ENCODE measurements at regions not wholly inside any gene's neighbourhood (a gene's known extent, or its start where the extent isn't known, plus 50 kb on each side); places are given as distances from the start of the nearest gene placed in this dataset.

DNA sequence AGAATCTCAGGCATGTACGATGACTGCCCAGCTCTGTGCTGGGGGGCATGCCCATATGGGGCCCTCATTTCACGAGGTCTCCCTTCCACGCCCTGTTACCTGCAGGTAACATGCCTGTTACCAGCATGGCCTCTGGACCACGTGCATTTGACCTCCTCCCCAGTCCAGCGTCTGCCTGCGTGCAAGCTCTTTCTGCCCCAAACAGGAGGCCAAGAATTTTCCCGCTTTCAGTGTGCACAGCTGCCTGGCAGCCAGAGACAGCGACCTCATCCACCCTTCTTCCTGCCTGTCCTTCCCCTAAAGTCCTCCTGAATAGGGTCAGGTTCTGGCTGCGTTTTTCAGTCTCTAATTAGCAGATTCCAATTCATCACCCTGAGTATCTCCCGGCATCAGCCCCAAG is 306.5 kb upstream of the ZFHX3 start:
- DNase-seq (ENCODE audit: low spot score): no peak

DNA sequence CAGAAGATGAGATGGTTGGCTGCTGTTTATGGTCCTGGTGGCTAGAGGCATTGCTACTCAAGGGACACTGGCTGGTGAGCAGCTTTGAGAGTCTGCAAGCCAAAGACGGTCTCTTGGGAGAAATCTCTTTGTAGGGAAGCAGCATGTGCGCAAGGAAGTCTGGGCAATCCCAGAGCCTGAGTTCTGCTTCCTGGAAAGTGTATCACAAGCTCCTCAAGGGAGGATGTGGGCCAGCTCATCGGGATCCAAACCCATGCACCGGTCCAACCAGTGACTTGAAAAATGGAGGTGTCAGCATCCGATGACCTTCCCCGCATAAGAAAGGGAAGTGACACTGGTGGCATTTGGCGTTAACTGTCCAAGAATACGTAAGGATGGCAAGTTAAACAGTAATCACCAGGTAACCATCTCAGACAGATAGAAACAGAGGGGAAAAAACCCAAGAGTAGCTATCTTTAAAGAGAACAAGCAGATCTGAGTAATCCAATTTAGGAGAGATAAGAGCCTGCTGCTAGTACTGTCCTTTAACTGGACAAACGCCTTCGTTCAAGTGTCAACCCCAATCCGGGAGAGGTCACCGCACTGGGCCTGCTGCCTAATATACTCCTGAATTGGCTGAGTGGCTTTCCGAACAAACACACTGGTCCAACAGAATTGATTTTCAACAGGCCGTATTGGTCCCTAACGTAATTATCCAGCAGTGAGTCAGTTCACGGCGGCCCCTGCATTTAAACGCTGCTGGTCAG is 303.0 kb upstream of the ZFHX3 start:
- no peak for DNase-seq (ENCODE audit: low spot score)

DNA sequence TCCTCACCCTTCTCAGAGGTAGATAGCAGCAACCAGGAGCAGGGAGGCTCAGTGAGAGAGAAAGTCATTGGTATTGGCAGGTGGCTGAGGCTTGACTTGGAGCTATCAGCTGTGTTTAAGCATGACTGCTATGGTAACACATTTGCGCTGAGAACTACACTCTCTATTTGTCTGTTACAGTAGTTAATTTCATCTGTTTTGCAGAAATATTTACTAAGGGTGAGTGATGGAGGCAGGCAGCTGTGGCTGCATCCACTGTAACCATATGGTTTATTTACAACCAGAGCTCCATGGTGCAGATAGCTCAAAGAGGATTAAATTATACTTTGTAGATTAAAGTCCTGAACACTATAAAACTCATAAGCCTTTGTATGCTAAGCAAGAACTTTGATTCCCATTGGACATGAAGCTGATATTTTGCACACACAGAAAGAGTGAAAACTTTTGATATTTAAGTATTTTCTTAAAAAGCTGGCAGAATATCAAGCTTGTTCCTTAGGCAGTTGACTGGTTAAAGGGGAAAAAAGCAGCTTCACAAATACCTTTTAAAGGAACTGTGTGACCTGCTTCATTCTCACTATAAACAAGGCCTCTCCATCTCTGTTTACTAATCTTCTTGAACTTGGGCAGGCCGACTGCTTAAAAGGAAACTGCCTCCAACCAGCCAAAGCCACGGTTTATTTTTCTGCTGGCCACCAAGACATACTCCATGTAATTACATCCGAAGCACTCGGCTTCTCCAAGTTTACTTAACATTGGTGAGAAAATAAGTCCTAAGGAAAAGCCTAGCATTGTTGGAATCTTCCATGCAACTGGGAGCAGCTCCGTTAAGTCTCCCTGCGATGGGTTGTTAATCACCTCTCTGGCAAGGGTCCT is 299.8 kb upstream of the ZFHX3 start:
- no peak for DNase-seq (ENCODE audit: low spot score)

DNA sequence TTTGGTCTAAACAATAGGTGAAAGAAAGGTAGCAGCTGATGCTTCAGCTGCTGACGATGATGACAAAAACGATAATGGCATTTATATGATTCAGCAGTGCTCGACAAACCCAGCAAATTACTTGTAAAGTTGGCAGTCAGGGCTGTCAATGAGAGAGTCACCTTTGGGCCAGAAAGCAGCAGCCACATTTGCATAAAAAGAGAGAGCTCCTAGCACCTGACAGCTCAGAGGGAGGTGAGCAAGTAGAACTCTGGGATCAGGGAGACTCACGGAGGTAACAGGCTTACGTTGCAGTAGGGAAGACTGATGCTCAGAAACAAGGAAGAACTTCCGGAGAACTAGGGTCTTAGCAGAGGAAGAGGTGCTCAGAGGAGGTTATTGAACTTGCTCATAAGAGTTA is 291.9 kb upstream of the ZFHX3 start:
- DNase-seq (ENCODE audit: low spot score): no peak

DNA sequence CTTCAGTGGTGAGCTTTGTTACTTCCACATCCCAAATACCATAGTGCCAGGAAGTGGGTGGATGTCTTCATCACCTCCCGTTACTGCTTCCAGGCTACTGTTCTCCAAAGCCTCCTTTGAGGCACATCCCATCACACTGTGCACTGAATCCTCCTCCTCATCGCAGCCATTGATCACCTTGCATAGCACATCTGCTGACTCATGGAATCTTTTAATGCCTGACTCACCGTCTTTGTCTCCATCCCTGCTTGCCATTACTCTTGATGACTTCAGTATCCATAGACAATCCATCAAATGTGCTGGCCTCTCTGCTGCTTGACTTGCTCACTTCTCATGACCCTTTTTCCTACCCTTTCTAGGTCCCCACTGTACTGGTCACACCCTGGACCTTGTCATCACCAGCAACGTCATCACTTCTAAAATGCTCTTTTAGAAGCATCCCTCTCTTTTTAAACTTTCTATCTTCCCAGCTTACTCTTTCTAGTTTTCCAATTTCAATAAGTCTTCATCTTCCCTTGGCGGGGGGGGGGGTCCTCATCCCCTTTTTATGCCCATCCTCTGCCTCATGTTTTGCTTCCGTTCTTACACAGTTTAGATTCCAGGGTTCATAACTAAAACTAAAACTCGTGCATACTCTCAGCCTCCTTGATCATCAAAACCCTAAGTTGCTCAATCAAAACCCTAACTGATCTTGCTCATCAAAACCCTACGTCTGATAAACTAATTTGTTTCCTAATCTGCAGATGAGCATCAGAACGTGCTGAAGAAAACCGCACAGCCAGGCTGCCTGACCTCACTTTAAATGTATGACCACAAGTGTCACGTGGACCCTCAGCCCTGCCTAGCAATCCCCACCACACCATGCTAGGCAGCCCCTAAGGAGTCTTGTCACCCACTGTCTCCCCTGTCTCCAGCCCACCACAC is 289.7 kb upstream of the ZFHX3 start:
- no peak for DNase-seq (ENCODE audit: low spot score)

DNA sequence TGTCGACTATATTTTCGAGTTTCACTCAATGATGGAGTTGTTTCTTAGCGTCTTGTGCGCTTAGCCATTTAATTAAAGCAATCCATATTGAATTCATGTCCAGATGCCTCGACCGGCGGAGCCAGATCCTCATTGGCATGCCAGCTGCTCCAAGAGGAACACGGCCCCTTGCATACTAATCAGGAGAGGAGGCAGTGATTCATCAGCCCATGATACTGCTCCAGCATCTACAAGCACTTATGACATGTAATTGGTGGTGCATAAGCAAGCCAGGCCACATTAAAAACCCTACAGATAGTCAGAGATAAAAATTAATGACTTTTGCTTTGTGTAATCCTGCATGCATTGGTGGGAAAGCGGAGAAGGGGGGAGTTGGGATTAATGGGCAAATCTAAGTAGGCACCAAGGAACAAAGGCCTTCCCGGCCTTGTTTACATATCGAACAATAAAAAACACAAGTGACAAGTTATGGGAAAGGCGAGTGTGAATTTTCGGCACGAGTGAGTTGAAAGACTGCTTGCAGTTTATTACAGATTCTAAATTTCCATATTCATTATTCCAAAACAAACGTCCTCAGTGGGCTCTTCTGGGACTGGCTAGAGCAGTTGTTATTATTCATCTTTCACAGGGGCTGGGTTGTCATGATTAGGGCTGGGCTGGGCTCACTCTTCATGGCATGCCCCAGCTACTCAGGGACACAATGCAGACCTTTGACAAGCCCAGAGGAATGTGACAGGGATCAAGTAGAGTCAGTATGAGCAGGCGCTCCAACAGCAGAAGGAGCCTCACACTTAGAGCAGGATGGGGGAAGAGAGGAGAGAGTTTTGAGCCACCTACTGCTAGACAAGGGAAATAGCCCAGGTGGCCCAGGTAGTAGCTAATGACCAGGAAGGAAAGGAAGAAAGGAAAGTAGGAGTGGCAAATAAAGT is 281.7 kb upstream of the ZFHX3 start:
- DNase-seq (ENCODE audit: low spot score): no peak

DNA sequence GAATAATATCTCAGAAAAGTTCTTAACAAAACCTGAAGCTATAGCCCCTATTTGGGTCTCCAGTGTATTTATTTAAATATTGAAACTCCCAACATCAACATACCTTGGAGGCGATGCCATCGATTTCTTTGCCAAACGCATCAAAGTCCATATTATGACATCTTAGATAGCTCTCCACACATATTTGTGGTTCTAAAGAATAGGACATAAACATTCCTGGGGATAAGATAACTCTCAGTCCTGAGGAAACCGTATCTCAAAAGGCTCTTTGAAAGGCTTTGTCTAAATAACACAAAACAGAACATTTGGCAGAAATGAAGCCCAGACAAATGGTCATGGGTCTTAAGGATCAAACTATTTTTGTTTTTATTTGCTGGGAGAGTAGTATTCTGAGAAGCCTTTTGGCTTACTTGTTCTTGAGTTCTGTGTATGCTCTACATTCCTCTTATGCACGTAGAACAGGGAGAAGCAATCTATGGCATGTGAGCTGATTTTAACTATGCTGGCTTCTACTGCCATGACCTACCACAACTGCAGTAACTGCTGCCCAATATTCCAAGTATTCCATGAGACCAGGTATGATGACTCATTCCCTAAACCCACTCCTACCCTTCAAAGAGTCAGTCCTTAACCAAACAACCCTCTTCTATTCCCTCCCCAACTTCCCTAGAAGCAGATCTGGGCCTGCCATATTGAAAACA is 279.0 kb upstream of the ZFHX3 start:
- DNase-seq (ENCODE audit: low spot score): no peak

DNA sequence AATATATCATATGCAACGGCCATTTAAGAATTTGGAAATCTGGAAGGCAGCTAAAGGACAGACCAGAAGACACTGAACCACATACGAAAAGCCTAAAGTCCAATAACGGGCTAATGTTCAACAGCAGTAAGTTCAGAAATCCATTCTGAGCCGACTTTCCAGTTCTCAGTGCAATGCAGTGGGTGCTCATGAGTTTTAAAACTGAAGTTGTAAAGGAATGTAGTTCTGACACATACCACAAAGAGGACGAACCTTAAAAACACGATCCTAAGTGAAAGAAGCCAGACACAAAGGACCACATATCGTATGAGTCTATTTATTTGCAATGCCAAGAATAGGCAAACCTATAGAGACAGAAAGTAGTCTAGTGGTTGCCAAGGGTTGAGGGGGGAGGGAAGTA is 278.3 kb upstream of the ZFHX3 start:
- DNase-seq (ENCODE audit: low spot score): no peak

DNA sequence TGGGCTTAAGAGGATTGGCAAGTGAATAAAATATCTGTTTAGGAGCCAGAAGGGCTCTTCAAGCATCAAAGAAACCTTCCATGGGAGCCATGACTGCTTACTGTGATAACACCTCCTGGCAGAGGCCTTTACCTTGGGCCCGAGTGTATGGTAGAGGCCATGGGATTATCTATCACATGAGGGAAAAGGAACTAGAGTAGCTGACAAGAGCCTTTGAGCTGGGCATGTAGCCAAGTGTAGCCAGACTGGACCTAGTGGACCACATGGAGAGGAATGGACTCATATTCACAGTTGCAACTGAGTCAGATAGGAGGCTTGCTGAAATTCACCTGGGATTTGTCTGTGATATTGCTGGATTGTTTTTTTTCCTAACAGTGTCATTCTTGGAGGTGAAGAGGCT is 276.0 kb upstream of the ZFHX3 start:
- DNase-seq (ENCODE audit: low spot score): no peak

DNA sequence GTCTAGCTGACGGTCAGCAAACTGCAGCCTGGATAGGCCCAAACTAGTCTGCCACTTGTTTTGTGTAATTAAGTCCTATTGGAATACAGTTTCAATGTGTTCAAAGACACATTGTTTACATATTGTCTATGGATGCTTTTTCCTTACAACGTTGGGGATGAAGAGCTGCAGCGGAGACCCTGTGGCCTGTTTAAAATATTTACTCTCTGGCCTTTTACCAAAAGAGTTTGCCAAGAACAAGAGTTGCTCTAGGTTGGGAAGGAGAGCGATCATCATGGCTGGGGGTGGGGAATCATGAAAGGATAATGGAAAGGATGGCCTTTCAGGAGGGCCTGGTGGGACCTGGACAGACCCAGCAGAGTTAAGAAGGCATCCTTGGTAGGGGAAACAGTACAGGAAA is 274.9 kb upstream of the ZFHX3 start:
- DNase-seq (ENCODE audit: low spot score): no peak

DNA sequence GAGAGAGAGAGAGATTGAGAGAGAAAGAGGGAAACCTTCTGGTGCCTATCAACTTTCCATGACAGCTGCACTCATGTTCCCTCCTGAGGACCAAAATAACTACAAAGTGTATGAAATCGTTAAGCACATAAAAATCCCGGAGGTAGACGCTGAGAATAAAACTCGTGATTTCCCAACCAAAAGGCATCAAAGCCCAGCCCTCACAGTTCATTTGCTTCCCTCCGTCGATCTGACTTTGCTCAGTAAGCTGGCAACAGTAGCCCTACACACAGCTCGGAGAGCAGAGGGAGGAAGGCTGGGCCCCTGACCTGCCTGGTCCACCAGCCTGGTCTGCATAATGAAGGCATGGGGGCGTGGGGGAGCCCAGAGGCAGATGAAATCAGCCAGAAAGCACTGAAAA is 273.9 kb upstream of the ZFHX3 start:
- no peak for DNase-seq (ENCODE audit: low spot score)

DNA sequence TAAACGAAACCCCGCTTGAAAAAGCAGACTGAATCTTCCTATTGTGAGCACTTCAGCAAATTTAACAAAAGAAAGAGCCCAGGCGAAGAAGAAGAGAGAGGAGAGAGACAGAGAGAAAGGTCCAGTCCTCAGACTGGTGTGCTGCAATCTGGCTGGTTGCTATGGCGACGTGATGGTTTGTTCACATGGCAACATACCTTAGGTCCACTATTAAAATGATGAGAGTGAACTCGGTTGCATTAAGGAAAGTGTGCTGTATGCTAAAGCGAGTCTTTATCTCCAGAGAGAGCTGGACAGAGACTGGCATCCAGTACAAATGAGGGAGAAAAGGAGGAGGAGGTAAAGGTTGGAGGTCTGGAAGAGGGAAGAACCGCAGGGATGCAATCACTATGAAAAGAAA is 271.8 kb upstream of the ZFHX3 start:
- no peak for DNase-seq (ENCODE audit: low spot score)

DNA sequence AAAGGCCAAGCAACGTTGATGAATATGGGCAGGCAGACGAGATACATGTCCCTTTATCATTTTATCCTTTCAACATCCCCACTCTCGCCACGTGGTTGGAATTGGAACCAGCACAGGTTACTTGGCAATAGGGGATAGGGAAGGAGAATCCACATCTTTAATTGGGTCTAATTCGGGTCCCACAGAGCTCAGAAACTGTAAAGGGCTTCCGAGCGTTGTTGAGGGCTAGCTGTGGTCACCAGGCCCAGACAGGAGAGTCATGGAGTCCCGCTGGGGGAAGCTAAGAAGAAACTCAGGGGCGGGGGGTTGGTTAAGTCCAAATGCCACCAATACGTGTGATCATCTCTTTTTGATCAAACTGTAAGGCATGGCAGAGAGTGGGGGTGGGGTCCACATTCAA is 271.3 kb upstream of the ZFHX3 start:
- no peak for DNase-seq (ENCODE audit: low spot score)

DNA sequence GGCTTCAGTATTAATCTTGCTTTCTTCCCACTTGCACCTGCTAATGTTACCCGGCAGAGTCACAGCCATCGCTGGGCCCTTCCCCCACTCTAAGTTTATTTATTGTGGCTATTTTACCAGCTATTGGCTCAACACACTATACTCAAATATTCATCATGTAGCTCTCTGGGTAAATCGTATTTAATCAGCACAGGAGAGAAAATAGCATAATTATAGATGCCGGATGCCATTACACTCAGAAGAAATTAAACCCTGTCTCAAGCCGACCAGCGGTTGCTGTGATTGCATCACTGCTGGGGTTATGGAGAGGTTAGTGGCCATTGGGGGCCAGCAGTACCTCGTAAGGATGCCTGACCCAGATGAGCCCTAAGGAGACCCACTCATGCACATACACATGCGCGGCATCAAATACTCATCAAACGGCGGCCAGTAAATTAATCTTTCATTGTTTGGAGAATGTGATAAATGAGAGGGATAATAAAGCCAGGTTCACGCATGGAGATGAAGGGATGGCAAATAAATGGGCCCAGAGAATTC is 269.5 kb upstream of the ZFHX3 start:
- DNase-seq (ENCODE audit: low spot score): no peak

DNA sequence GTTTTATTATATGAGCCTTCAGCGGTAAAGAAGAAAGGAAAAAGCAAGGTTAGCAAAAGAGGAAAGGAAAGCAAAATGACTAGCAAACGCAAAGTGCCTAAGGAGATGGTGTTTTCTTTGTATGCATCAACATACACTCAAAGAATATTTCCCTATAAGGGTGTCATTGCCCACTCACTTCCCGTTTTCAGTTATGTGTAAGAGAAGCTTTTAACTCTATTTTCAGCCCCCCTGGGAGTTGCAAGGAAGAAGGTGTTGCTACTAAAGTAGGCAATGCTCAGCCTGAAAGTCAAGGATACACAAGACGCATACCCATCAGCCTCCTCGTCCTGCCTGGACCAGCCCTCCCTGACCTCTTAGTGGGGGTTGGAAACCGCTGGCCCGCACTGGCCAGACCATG is 267.7 kb upstream of the ZFHX3 start:
- DNase-seq (ENCODE audit: low spot score): no peak

DNA sequence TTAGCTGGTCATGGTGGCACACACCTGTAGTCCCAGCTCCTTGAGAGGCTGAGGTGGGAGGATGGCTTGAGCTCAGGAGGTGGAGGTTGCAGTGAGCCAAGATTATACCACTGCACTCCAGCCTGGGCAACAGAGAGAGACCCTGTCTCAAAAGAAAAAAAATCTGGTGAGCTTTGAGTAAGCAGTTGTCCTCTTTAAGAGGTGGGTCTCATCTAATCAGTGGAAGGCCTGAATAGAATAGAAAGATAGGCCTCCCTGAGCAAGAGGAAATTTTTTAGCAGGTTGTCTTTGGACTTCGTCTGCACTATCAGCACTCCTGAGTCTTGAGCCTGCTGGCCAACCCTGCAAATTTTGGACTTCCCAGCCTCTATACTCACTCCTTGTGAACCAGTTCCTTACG is 266.0 kb upstream of the ZFHX3 start:
- no peak for DNase-seq (ENCODE audit: low spot score)

DNA sequence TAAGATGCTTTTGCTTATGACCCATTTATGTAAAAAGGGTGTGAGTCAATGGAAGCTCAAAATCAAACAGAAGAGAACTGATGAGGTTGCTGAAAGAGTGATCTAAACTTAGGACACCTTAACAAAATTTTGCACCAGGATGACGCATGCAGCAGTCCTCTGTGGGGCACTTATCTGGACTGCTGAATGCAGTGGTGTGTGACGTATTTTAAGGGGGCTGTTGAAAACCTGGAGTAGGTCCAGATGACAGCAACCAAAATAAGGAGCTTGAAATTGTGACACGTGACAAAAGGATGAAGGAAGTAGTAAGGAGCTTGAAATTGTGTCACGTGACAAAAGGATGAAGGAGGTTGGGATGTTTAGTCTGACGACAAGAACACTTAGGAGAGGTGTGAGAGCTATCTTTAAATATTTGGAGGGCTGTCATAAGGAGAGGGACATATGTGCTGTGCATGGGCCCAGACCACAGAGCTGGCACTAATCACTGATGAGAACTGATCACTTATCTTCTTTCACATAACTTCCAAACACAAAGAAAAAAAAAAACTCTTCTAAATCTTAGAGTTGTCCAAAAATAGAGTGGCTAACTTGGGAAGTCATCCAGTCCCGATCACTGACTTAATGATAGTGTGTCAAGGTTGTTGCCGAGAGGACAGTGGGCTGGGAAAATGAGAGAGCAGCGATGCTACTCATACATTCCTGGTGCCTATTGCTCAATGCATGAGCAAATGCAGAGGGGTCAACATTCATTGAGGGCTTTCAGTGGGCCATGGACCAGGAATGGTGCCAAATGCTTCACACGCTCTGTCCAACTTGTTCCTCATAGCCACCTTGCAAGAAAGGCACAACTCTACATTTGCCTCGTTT is 264.2 kb upstream of the ZFHX3 start:
- no peak for DNase-seq (ENCODE audit: low spot score)

DNA sequence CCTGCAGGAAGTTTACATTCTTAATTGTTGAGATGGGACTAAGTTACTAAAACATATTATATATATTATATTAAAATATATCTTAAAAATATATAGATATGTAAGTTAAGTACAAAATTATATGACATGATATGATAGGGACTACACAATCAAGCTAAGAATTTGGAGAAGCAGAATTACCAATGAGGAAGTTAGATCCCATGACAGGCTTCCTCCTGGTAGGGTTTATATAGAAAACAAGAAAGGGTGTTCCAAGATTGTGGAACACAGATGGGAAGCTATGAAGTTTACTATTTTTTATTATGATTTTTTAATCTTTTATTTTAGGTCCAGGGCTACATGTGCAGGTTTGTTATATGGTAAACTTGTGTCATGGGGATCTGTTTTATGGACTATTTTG is 260.8 kb upstream of the ZFHX3 start:
- DNase-seq (ENCODE audit: low spot score): no peak

DNA sequence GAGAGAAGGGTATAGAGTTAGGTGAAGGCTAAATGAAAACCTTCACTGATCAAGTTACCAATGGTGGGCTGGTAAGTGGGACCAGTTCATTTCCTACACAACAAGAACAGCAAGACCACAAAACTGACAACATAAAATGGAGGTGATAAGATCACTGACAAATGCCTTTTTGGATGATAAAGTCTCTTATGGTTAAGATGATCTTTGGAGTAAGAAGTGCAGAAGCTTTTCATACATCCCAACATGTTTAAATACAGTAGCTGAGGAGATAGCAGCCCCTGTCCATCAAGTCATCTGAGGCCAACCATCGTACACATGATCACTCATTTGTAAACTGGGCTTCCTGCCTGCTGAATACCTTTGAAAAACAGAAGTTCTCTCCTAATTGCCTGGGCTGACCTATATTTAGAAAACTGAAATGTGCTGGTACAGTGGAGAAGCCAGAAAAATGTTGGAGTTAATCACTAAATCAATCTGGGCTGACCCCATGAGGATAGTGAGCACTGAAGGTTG is 259.0 kb upstream of the ZFHX3 start:
- no peak for DNase-seq (ENCODE audit: low spot score)
